ENCODE measurements at regions not wholly inside any gene's neighbourhood (a gene's known extent, or its start where the extent isn't known, plus 50 kb on each side); places are given as distances from the start of the nearest gene placed in this dataset.

DNA sequence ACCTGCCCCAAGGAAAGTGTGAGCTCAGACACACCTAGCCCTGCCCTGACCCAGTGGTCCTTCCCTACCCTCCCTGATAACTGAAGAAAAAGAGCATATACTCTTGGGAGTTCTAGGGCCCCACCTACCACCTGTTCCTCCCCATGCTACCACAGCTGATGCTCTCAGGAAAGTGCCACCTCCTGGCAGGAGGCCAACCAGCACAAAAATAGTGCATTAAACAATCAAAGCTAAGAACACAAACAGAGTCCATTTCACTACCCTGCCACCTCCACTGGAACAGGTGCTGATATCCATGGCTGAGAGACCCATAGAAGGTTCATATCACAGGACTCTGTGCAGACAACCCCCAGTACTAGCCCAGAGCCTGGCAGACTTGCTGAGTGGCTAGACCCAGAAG is 288.6 kb upstream of the PHF14 start:
- TF ChIP-seq, protein P1, sequence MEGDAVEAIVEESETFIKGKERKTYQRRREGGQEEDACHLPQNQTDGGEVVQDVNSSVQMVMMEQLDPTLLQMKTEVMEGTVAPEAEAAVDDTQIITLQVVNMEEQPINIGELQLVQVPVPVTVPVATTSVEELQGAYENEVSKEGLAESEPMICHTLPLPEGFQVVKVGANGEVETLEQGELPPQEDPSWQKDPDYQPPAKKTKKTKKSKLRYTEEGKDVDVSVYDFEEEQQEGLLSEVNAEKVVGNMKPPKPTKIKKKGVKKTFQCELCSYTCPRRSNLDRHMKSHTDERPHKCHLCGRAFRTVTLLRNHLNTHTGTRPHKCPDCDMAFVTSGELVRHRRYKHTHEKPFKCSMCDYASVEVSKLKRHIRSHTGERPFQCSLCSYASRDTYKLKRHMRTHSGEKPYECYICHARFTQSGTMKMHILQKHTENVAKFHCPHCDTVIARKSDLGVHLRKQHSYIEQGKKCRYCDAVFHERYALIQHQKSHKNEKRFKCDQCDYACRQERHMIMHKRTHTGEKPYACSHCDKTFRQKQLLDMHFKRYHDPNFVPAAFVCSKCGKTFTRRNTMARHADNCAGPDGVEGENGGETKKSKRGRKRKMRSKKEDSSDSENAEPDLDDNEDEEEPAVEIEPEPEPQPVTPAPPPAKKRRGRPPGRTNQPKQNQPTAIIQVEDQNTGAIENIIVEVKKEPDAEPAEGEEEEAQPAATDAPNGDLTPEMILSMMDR (IDR thresholded peaks at IDR 0.05; ENCODE audit: low read depth, low read length): no peak
- TF ChIP-seq EZH2phosphoT487 (IDR thresholded peaks at IDR 0.05; ENCODE audit: low read depth): no peak

All from OCI-LY3 (cell line).